ENCODE measurements at regions not wholly inside any gene's neighbourhood (a gene's known extent, or its start where the extent isn't known, plus 50 kb on each side); places are given as distances from the start of the nearest gene placed in this dataset.

DNA sequence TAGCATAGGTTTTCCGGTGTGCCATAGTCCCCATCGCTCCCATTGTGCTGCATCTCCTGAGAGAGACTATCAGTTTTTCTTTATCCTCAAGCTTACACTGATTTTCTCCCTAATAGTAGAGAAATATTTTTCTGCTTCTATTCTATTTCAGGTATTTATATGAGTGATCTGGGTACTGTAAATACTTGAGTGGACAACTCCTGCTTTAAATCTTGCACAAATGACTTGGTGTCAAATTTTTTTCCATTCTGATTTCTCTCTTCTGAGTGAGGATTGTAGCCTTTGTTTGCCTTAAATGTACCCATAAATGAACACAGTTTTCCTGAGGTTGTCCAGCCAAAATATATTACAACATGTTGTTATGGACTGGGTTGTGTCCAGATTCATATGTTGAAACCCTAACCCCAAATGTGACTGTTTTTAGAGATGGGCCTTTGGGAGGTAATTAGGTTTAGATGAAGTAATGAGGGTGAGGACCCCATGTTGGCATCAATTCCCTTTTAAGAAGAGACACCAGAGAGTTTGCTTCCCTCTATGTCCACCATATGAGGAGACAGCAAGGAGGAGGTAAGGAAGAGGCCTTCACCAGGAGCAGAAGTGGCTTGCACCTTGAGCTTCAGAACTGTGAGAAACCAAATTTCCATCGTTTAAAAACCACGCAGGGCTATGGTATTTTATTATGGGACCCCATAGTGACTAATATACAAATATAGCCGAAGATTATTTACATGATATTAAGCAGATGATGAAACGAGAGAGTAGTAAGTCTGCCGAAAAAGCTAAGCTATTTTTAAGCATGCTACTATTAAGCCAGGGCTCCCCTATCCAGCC lies 336.4 kb upstream of the MPDZ start:
- no peaks in the 10 kb centered on the region for H3K79me1 ChIP-seq (replicated peaks; ENCODE audit: low read length, poor library complexity, severe bottlenecking)
- no peak overlapping the region for H2AK5ac ChIP-seq (ENCODE audit: low read length, severe bottlenecking)
- H2BK12ac ChIP-seq (ENCODE audit: low read length in 2 of 2), result no peak overlapping the region
- H3K4me1 ChIP-seq (ENCODE audit: control insufficient read depth, insufficient read depth, low read depth, low read length), result no peaks in the 10 kb centered on the region
- H3K18ac ChIP-seq (ENCODE audit: low read depth in 1 of 2, low read length in 2 of 2), result no peak overlapping the region
- H3K27me3 ChIP-seq (ENCODE audit: control insufficient read depth in 1 of 2, insufficient read depth in 1 of 2, low read length in 2 of 2), result no peaks in the 10 kb centered on the region
- H4K8ac ChIP-seq (ENCODE audit: low read length), result no peak overlapping the region
- H3K27ac ChIP-seq (ENCODE audit: low read length, poor library complexity, severe bottlenecking), result no peak overlapping the region
- no peak overlapping the region for H3K4me2 ChIP-seq (ENCODE audit: low read length, poor library complexity, severe bottlenecking)
- H3K9me3 ChIP-seq (ENCODE audit: control insufficient read depth, low read length), result no peaks in the 10 kb centered on the region
- 85% methylated on average over 2 of the region's 7 CpGs for WGBS
- H2AFZ ChIP-seq (ENCODE audit: low read depth, low read length), result no peak overlapping the region
- no peak overlapping the region for H3K4me3 ChIP-seq (ENCODE audit: insufficient read depth in 1 of 2, low read depth in 1 of 2, low read length in 2 of 2)
- no peak overlapping the region for H2BK15ac ChIP-seq (ENCODE audit: low read depth, poor library complexity, severe bottlenecking)
- no peak overlapping the region for H3K14ac ChIP-seq (ENCODE audit: low read length in 2 of 2)
- H3K36me3 ChIP-seq (ENCODE audit: control insufficient read depth in 1 of 2, insufficient read depth in 2 of 2, low read depth in 1 of 2, low read length in 2 of 2), result no peaks in the 10 kb centered on the region
- H3K23ac ChIP-seq (ENCODE audit: low read length in 2 of 2), result no peak overlapping the region
- no peak overlapping the region for H4K91ac ChIP-seq (ENCODE audit: low read length)
- no peak for DNase-seq
- no peak overlapping the region for H2BK120ac ChIP-seq (ENCODE audit: low read depth, low read length)
- no peak overlapping the region for H2BK5ac ChIP-seq (ENCODE audit: low read depth, low read length, poor library complexity, severe bottlenecking)
- no peak overlapping the region for H3K9ac ChIP-seq (ENCODE audit: low read length)
- no peak overlapping the region for H3K4ac ChIP-seq (ENCODE audit: low read depth in 1 of 2, low read length in 2 of 2)

DNA sequence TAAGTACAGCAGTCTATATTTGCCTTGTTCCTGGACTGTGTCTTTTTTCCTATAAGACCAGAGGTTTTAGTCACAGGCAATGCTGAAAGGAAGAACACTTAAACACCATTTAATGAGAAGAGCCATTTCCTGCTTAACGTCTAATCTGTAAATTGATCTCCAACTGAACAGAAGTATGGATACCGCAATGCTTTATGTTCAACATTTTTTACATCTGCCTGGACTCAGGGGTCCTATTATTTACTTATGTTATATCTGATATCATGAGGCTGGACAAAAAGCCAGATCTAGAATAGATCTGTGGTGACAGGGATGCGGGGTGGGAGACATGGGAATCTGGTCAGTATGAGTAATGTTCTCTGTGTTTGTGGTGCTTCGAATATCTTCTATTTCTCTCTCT lies 334.6 kb upstream of the MPDZ start:
- Histone ChIP-seq H3K4me2 (ENCODE audit: low read length, poor library complexity, severe bottlenecking) (no peak overlapping the region), H2BK12ac (ENCODE audit: low read length in 2 of 2) (no peak overlapping the region), H3K14ac (ENCODE audit: low read length in 2 of 2) (no peak overlapping the region), H4K91ac (ENCODE audit: low read length) (no peak overlapping the region), H3K9ac (ENCODE audit: low read length) (no peak overlapping the region), H3K79me1 (replicated peaks; ENCODE audit: low read length, poor library complexity, severe bottlenecking) (no peaks in the 10 kb centered on the region), H3K27me3 (ENCODE audit: control insufficient read depth in 1 of 2, insufficient read depth in 1 of 2, low read length in 2 of 2) (no peaks in the 10 kb centered on the region), H3K27ac (ENCODE audit: low read length, poor library complexity, severe bottlenecking) (no peak overlapping the region), H3K9me3 (ENCODE audit: control insufficient read depth, low read length) (no peaks in the 10 kb centered on the region), H2BK15ac (ENCODE audit: low read depth, poor library complexity, severe bottlenecking) (no peak overlapping the region), H3K4ac (ENCODE audit: low read depth in 1 of 2, low read length in 2 of 2) (no peak overlapping the region), H2BK120ac (ENCODE audit: low read depth, low read length) (no peak overlapping the region), H3K4me1 (ENCODE audit: control insufficient read depth, insufficient read depth, low read depth, low read length) (no peaks in the 10 kb centered on the region), H4K8ac (ENCODE audit: low read length) (no peak overlapping the region), H3K18ac (ENCODE audit: low read depth in 1 of 2, low read length in 2 of 2) (no peak overlapping the region), H3K4me3 (ENCODE audit: insufficient read depth in 1 of 2, low read depth in 1 of 2, low read length in 2 of 2) (no peak overlapping the region), H3K23ac (ENCODE audit: low read length in 2 of 2) (no peak overlapping the region), H2AK5ac (ENCODE audit: low read length, severe bottlenecking) (no peak overlapping the region), H2BK5ac (ENCODE audit: low read depth, low read length, poor library complexity, severe bottlenecking) (no peak overlapping the region), H2AFZ (ENCODE audit: low read depth, low read length) (no peak overlapping the region), H3K36me3 (ENCODE audit: control insufficient read depth in 1 of 2, insufficient read depth in 2 of 2, low read depth in 1 of 2, low read length in 2 of 2) (no peaks in the 10 kb centered on the region)
- 50% methylated on average over 1 of the region's 4 CpGs for WGBS
- peak; percentile 12 for DNase-seq

DNA sequence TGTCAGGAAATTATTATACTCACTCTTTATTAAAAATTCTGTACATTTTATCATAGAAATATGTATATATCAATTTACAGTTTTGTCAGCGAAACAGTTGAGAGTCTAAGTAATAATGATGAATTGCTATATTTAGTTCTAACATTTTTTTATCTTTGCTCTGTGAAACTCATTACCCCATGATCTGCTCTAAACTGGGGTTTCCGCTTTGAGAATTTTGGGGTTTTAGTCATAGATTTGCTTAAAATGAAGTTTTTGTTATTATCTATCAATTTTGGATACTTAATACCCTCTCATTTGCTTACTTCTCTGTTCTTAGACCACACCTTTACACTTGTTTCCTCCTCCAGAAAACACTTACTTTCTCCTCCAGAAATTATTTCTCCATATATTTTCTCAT lies 333.8 kb upstream of the MPDZ start:
- Histone ChIP-seq H3K9ac (ENCODE audit: low read length) (no peak overlapping the region), H3K79me1 (replicated peaks; ENCODE audit: low read length, poor library complexity, severe bottlenecking) (no peaks in the 10 kb centered on the region), H3K4ac (ENCODE audit: low read depth in 1 of 2, low read length in 2 of 2) (no peak overlapping the region), H2BK12ac (ENCODE audit: low read length in 2 of 2) (no peak overlapping the region), H2AFZ (ENCODE audit: low read depth, low read length) (no peak overlapping the region), H2BK120ac (ENCODE audit: low read depth, low read length) (no peak overlapping the region), H2AK5ac (ENCODE audit: low read length, severe bottlenecking) (no peak overlapping the region), H3K27me3 (ENCODE audit: control insufficient read depth in 1 of 2, insufficient read depth in 1 of 2, low read length in 2 of 2) (no peaks in the 10 kb centered on the region), H3K14ac (ENCODE audit: low read length in 2 of 2) (no peak overlapping the region), H3K27ac (ENCODE audit: low read length, poor library complexity, severe bottlenecking) (no peak overlapping the region), H3K36me3 (ENCODE audit: control insufficient read depth in 1 of 2, insufficient read depth in 2 of 2, low read depth in 1 of 2, low read length in 2 of 2) (no peaks in the 10 kb centered on the region), H4K8ac (ENCODE audit: low read length) (no peak overlapping the region), H2BK5ac (ENCODE audit: low read depth, low read length, poor library complexity, severe bottlenecking) (no peak overlapping the region), H3K4me1 (ENCODE audit: control insufficient read depth, insufficient read depth, low read depth, low read length) (no peaks in the 10 kb centered on the region), H3K4me3 (ENCODE audit: insufficient read depth in 1 of 2, low read depth in 1 of 2, low read length in 2 of 2) (no peak overlapping the region), H3K9me3 (ENCODE audit: control insufficient read depth, low read length) (no peaks in the 10 kb centered on the region), H2BK15ac (ENCODE audit: low read depth, poor library complexity, severe bottlenecking) (no peak overlapping the region), H4K91ac (ENCODE audit: low read length) (no peak overlapping the region), H3K4me2 (ENCODE audit: low read length, poor library complexity, severe bottlenecking) (no peak overlapping the region), H3K18ac (ENCODE audit: low read depth in 1 of 2, low read length in 2 of 2) (no peak overlapping the region), H3K23ac (ENCODE audit: low read length in 2 of 2) (no peak overlapping the region)
- no peak for DNase-seq
- no CpG with 5 or more reads among the region's 2 CpGs for WGBS

DNA sequence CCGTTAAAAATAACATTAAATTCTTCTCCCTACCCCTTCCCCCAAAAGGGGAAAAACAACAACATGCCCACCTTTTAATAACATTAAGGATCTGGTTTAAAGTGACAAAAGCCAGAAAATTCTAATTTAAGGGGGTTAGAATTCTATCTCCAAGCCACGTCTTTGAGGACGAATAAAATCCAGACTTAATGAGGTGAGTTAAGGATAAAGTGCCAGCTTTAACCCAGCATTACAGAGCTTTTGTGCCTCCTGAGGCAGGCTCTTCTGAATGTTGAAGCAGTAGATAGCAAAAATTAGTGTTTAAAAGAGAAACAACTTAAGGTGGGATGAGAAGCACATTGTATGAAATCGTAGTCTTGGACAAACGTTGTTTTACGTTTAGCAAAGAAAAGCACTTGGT lies 329.0 kb upstream of the MPDZ start:
- no peak for DNase-seq

More for the DNA sequence above, 329.0 kb upstream of the MPDZ start:
- Histone ChIP-seq H4K91ac (ENCODE audit: low read length) (no peak overlapping the region), H3K9me3 (ENCODE audit: control insufficient read depth, low read length) (no peaks in the 10 kb centered on the region), H3K9ac (ENCODE audit: low read length) (peak overlapping the region; percentile 59), H3K4ac (ENCODE audit: low read depth in 1 of 2, low read length in 2 of 2) (no peak overlapping the region), H4K8ac (ENCODE audit: low read length) (no peak overlapping the region), H3K36me3 (ENCODE audit: control insufficient read depth in 1 of 2, insufficient read depth in 2 of 2, low read depth in 1 of 2, low read length in 2 of 2) (no peaks in the 10 kb centered on the region), H2BK5ac (ENCODE audit: low read depth, low read length, poor library complexity, severe bottlenecking) (no peak overlapping the region), H3K23ac (ENCODE audit: low read length in 2 of 2) (no peak overlapping the region), H3K4me3 (ENCODE audit: insufficient read depth in 1 of 2, low read depth in 1 of 2, low read length in 2 of 2) (peak overlapping the region in 1 of 2 experiments; percentile 61), H3K4me1 (ENCODE audit: control insufficient read depth, insufficient read depth, low read depth, low read length) (no peaks in the 10 kb centered on the region), H3K18ac (ENCODE audit: low read depth in 1 of 2, low read length in 2 of 2) (no peak overlapping the region), H2AFZ (ENCODE audit: low read depth, low read length) (no peak overlapping the region), H3K4me2 (ENCODE audit: low read length, poor library complexity, severe bottlenecking) (peak overlapping the region; percentile 14), H3K79me1 (replicated peaks; ENCODE audit: low read length, poor library complexity, severe bottlenecking) (no peaks in the 10 kb centered on the region), H2BK15ac (ENCODE audit: low read depth, poor library complexity, severe bottlenecking) (no peak overlapping the region), H2BK120ac (ENCODE audit: low read depth, low read length) (no peak overlapping the region), H2AK5ac (ENCODE audit: low read length, severe bottlenecking) (no peak overlapping the region), H3K14ac (ENCODE audit: low read length in 2 of 2) (no peak overlapping the region), H3K27ac (ENCODE audit: low read length, poor library complexity, severe bottlenecking) (no peak overlapping the region), H3K27me3 (ENCODE audit: control insufficient read depth in 1 of 2, insufficient read depth in 1 of 2, low read length in 2 of 2) (no peaks in the 10 kb centered on the region), H2BK12ac (ENCODE audit: low read length in 2 of 2) (no peak overlapping the region)
- WGBS, result 65% methylated on average over 5 of the region's 6 CpGs
